ENCODE measurements at regions not wholly inside any gene's neighbourhood (a gene's known extent, or its start where the extent isn't known, plus 50 kb on each side); places are given as distances from the start of the nearest gene placed in this dataset.
A peak's percentile ranks its signal among the peaks of the same experiment; 100 is the strongest.

- no peak for DNase-seq (ENCODE audit: low spot score)
Measured at GRCh38 chr17:77572065-77572601, 386.4 kb upstream of the TNRC6C start.

DNA sequence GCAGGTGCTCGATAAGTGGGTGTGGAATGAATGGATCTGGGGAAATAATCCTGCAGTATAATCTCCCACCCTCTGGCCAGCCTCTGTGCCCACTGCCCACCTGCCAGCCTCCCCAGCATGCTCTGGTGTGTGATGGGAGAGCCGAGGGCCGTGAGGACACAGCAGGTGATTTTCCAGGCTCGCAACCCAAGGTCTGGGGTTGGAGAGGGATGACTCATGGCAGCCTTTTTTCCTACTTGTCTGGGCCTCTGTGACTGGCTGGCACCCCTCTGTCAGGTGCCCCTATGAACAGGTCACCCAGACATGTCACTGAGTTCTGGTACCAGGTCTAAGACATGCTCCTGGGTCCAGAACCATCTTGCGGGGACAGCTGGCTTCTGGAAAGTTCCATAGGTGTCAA lies 385.7 kb upstream of the TNRC6C start:
- DNase-seq (ENCODE audit: low spot score), result peak; percentile 23

- DNase-seq (ENCODE audit: low spot score), result no peak
Measured at GRCh38 chr17:77577491-77577890, 381.0 kb upstream of the TNRC6C start.

GRCh38 chr17:77579131-77579530 lies 379.4 kb upstream of the TNRC6C start:
- DNase-seq (ENCODE audit: low spot score), result no peak

DNA sequence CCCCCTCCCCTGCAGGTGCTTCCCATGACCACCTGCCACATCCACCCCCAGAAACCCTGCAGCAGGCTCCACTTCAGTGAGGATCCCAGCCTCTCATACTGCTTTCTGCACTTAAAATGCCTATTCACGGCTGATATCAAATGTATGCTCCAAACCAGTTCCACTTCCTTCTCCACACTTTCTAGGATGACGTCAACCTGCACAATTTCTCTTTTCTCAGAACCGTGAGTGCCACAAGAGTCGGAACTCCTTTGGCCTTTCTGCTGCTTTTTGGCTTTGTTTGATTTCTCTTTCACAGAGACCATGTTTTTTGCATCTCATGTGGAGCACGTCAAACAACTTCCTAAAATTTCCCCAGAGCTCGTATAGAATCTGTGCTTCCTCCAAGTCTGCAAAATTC lies 378.8 kb upstream of the TNRC6C start:
- no peak for DNase-seq (ENCODE audit: low spot score)

DNA sequence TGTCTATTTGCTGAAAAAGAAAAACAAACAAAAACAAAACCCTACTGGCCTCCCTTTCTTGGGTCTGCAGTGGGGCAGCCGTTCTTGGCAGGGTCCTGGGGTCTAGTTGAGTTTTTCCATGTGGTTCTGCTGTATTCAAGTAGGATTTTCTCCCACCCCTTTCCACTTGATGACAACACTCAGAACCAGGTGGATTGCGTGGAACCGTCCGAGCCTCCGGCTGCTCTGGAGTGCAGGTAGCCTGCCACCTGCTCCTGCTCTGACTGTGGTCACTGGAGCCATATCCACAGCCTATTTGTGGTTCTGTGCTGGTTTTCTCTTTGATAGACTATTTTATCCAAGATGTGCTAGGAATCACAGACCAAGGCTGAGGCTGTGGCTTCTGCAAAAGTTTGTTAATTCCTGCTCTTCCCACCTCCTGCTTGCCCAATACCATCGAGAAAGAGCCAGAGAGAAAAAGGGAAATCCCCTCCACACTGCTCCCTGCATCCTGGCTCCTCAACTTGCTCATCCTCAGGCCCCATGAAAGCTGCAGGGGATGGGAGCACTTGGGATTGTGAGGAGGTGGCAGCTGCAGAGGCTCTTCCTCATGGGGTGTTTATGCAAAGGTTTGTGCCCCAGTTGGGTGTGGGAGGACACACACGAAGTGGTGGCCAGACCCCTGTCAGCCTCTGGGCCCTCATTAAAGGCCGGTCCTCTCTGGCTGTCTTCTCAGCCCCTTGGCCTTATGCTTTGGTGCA lies 377.8 kb upstream of the TNRC6C start:
- no peak for DNase-seq (ENCODE audit: low spot score)

- DNase-seq (ENCODE audit: low spot score), result peak; percentile 24
Measured at GRCh38 chr17:77581480-77581879, 377.0 kb upstream of the TNRC6C start.

DNA sequence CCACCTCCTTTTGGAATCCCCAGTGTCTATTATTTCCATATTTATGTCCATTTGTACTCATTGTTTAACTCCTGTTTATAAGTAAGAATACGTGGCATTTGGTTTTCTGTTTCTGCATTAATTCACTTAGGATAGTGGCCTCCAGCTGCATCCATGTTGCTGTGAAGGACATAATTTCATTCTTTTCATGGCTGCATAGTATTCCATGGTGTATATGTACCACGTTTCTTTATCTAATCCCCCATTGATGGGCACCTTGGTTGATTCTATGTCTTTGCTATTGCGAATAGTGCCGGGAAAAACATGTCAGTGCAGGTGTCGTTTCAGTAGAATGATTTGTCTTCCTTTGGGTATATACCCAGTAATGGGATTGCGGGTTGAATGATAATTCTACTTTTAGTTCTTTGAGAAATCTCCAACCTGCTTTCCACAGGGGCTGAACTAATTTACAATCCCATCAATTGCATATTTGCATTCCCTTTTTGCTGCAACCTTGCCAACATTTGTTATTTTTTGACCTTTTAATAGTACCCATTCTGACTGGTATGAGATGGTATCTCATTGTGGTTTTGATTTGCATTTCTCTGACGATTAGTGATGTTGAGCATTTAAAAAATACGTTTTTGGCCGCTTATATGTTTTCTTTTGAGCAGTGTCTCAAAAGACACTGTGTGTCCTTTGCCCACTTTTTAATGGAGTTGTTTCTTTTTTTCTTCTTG lies 373.2 kb upstream of the TNRC6C start:
- DNase-seq (ENCODE audit: low spot score), result no peak

GRCh38 chr17:77590951-77591735 lies 367.4 kb upstream of the TNRC6C start:
- DNase-seq (ENCODE audit: low spot score), result no peak

GRCh38 chr17:77592106-77592865 lies 366.2 kb upstream of the TNRC6C start:
- DNase-seq (ENCODE audit: low spot score), result no peak

DNA sequence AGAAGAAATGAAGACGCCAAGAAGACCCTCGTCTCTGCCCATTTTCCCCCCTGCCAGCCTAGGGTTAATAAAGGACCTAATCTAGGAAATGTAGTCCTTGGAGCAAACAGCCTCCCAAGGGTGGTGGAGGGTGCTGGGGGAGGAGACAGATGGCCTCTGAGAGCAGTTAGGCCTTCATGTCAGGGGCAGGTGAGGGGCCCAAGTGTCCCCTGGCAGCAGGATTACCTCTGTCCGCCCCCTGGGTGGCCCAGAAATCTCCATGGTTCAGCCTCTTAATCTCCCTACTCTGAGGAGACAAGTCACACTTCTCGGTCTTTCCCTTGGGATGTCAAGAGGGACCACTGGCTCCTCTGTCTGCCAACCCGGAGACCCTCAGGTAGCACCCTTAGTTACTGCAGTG lies 365.4 kb upstream of the TNRC6C start:
- no peak for DNase-seq (ENCODE audit: low spot score)

DNA sequence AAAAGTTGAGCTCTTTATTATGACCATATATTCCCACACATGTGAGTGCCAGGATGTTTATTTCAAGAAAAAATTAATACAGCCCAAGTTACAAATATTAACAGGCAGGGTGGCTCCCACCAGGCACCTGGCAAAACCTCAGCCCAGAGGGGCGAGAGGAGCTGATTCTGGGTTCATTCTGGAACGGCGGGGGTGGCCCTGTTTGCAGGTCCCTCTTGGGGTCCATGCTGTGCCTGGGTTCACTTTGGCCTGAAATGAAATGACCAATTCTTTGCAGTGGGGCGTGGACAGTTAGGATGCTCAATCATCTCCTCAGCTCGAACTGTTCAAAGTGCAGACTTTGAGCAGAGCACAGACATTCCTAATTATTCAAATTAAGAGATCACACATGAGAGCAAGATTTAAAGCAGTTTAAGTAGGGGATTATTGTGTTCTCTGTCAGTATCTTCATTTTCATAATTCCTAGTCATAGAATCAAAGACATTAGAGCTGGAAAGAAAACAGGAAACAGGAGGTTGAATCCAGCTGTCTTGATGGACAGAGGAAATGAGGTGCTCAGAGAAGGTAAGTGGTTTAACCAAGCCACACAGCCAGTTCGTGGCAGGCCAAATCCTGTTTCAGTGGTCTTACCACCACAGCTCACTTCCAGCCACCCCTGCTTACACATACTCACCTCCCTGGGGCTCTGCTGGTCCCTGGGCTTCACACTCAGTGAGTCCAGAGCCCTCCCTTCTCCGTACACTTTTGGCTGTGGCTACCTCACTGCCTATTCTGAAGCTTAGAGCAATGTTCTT lies 363.9 kb upstream of the TNRC6C start:
- DNase-seq (ENCODE audit: low spot score), result no peak

DNA sequence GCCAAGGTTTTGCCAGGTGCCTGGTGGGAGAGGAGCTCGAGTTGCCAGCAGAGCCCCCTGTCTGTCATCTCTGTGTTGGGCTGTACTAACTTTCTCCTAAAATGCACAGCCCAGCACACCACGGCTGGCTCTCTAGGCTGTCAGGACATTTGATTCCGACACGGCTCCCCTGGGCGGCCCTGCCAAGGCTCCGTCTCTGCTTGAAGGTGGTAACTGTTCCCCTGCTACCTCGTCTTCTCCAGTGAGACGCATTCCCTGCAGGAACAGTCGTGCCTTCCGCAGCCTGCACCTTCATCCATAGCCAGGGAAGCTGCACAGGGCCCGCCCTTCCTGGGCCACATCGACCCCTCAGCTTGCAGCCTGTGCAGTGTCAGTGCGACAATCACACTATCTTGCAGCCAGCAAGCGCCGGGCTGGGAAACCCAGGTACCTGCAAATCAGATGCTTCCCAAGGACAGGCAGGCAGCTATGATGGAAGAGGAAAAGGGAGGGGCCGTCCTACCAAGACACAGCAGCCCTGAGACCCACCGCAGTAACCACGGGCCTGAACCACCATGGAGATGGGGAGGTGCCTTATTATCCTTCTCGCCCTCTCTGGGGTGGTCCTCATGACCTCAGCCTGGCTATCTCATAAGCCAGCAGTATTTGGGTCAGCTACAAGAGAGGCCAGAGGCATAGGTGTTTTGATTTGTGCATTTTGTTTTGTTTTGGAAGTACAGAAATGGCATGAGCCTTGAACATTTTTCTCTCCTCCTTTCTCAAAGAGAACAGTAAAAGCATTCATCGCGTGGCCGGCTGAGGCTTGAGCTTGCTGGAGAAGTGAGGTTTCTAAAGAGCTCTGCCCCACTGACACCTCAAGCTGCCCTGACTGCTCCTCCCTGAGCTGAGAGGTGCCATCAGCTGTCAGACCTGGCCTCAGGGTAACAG lies 361.7 kb upstream of the TNRC6C start:
- no peak for DNase-seq (ENCODE audit: low spot score)

DNA sequence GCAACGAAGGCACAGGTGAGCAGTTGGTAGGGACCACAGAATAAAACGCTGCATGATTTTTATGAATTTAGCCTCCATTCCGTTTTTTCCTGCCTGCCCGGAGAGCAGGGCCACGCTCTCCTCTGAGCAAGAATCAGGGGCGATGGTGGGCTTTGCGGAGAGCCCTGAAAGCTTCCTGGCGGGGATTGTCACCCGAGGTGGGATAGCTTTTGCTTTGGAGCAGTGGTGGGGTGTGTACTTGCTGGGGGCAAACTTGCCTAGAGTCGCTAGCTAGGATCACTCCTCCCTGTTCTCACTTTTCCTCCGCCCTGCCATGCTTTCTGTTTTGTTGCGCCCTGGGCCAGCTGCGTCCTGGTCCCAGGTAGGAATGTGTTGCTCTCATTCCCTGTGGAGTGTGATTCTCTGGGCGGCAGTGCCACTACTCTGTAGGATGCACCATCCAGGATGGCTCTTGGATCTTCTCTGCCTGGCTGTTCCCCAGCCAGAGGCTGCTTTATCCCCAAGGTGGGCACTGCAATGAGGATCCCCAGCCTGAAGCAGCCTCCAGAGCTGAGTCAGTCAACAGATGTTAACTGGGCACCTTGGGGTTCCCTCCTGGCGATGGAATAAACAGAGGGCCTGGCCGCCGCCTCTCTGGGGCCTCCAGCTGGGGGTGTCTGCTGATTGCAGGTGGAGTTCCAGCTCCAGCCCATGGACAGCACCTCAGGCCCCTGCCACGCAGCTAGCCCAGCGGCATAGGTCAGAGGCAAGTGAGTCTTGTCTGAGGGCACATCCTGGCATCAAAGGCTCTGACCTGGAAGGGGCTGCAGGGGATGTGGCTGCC lies 360.9 kb upstream of the TNRC6C start:
- DNase-seq (ENCODE audit: low spot score), result no peak

- no peak for DNase-seq (ENCODE audit: low spot score)
Measured at GRCh38 chr17:77598241-77598620, 360.3 kb upstream of the TNRC6C start.

- no peak for DNase-seq (ENCODE audit: low spot score)
Measured at GRCh38 chr17:77599699-77600098, 358.8 kb upstream of the TNRC6C start.

- no peak for DNase-seq (ENCODE audit: low spot score)
Measured at GRCh38 chr17:77600346-77600745, 358.2 kb upstream of the TNRC6C start.

DNA sequence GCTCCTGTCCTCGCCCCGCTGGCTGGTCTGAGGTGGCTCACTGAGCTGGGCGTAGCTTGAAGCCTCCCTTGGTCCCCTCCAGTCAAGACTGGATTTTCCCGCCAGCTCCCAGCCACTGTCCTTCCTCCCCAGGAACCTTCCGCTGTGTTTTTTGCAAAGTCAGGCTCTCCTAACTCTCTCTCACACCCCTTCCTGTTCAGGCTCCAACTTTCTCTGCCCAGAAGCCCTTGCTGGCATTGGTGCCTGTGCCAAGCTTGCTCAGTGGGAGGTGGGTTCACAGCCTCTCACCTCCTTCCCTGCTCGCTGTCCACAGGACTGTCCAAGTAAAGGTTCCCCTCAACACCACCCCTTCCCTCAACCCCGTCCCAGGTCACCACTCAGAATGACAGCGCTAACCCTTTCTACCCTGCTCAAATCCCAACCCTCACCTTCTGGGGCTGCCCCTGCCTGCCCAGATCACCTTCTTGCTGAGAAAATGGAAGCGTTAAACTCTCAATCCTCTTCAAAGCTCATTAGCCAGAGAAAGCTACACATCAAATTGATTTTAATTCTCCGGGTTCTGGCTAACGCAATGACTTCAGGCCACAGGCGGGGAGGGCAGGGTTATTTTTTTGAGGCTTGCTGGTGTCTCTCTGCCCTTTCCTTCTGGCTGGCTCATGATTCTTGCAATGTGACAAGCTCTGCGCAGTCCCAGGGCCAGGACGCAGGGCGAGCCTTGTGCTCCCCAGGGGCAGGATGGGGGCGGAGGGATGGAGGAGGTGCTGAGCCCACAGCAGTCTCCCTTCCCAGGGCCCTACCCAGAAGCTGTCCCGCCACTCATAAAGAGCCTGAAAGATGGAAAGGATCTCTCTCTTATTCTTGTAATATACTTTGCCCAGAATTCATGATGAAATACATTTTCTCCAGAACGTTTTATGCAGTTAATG lies 357.2 kb upstream of the TNRC6C start:
- no peak for DNase-seq (ENCODE audit: low spot score)

Measured in SW480 (cell line).